PC-3 (cell line): ENCODE measurements at regions not wholly inside any gene's neighbourhood (a gene's known extent, or its start where the extent isn't known, plus 50 kb on each side); places are given as distances from the start of the nearest gene placed in this dataset.

Experiments
- ATAC-seq: fragments of 200-7000 bp; cut with Tn5 transposase; 2 replicates; pipeline ENCODE4 v1.9.1; 2020; ENCODE audit warnings: mild to moderate bottlenecking, moderate library complexity
- BruUV-seq: library from RNA; stranded (reverse); fragments of 400-500 nt; replicated peaks from 2 replicates; lab custom pipeline; 2021; lab: Mats Ljungman, UMichigan
- CTCF ChIA-PET: fragments of 300-600 bp; sonication (Branson Sonifier 250); formaldehyde crosslinking; loops from one replicate; lab custom pipeline; 2022; ENCODE audit warnings: antibody characterized with exemption; lab: Charles Lee
- POLR2A ChIA-PET: fragments of 300-600 bp; sonication (Branson Sonifier 250); formaldehyde crosslinking; loops from one replicate; lab custom pipeline; 2022; ENCODE audit warnings: antibody characterized with exemption; ENCODE audit not compliant: unreplicated experiment; lab: Charles Lee
- DNase-seq: peaks from one replicate; pipeline ENCODE4 v3.0.0-alpha.2; 2015
- H2AFZ ChIP-seq: fragments of 300-600 bp; sonication (generic); 2 replicates; pipeline ENCODE4 v1.6.0; 2016; ENCODE audit warnings: antibody characterized with exemption, low read length
- H3F3A ChIP-seq: fragments of 300-600 bp; sonication (generic); one replicate; pipeline ENCODE4 v1.6.0; 2017; ENCODE audit warnings: antibody characterized with exemption, low read length, control low read depth, mild to moderate bottlenecking; ENCODE audit not compliant: unreplicated experiment
- H3K27ac ChIP-seq: fragments of 300-600 bp; sonication (generic); 2 replicates; pipeline ENCODE4 v1.5.1; 2016; ENCODE audit warnings: mild to moderate bottlenecking, low read length
- H3K27me3 ChIP-seq: fragments of 300-600 bp; sonication (generic); 2 replicates; pipeline ENCODE4 v1.6.1; 2016; ENCODE audit warnings: low read length, mixed read lengths
- H3K36me3 ChIP-seq: fragments of 300-600 bp; sonication (generic); 2 replicates; pipeline ENCODE4 v1.6.1; 2016; ENCODE audit warnings: low read depth, mixed run types, low read length, mixed read lengths
- H3K4me1 ChIP-seq: fragments of 300-600 bp; sonication (generic); 2 replicates; pipeline ENCODE4 v1.5.1; 2016; ENCODE audit warnings: low read length; ENCODE audit not compliant: insufficient read depth
- H3K4me2 ChIP-seq: fragments of 300-600 bp; sonication (generic); 2 replicates; pipeline ENCODE4 v1.6.0; 2016; ENCODE audit warnings: low read length
- H3K4me3 ChIP-seq: fragments of 300-600 bp; sonication (generic); 2 replicates; pipeline ENCODE4 v1.5.1; 2016; ENCODE audit warnings: mild to moderate bottlenecking, low read length, mixed read lengths
- H3K79me2 ChIP-seq: fragments of 300-600 bp; sonication (generic); 2 replicates; pipeline ENCODE4 v1.6.1; 2017; ENCODE audit warnings: low read length, mixed read lengths
- H3K9ac ChIP-seq: fragments of 300-600 bp; sonication (generic); 2 replicates; pipeline ENCODE4 v1.6.0; 2016; ENCODE audit warnings: mild to moderate bottlenecking, low read length
- H3K9me2 ChIP-seq: fragments of 300-600 bp; sonication (generic); replicated peaks from 2 replicates; pipeline ENCODE4 v1.6.1; 2016; ENCODE audit warnings: mixed run types, low read length, mixed read lengths
- H3K9me3 ChIP-seq: fragments of 300-600 bp; sonication (generic); 2 replicates; pipeline ENCODE4 v1.6.1; 2016; ENCODE audit warnings: low read length, mixed read lengths
- H4K20me1 ChIP-seq: fragments of 300-600 bp; sonication (generic); 2 replicates; pipeline ENCODE4 v1.6.1; 2016; ENCODE audit warnings: low read length, mixed read lengths
- CTCF ChIP-seq: fragments of 300-600 bp; sonication (generic); conservative IDR thresholded peaks from 2 replicates; pipeline ENCODE4 v1.5.1; 2017; ENCODE audit warnings: antibody characterized with exemption, low read depth, mild to moderate bottlenecking, low read length
- EZH2 ChIP-seq: fragments of 300-600 bp; sonication (generic); IDR thresholded peaks from one replicate; pipeline ENCODE4 v1.6.1; 2017; ENCODE audit warnings: antibody characterized with exemption, mild to moderate bottlenecking, low read length; ENCODE audit not compliant: unreplicated experiment
- EZH2phosphoT487 ChIP-seq: fragments of 300-600 bp; sonication (generic); IDR thresholded peaks from 2 replicates; pipeline ENCODE4 v1.6.1; 2018; ENCODE audit warnings: mild to moderate bottlenecking, antibody characterized with exemption, low read length, borderline replicate concordance
- intact Hi-C: fragments of 100-400 bp; cut with micrococcal nuclease; formaldehyde crosslinking; loops from 2 replicates; pipeline ENCODE4 v1.9.0; 2023

- POLR2A ChIA-PET = no interaction called here
- DNase-seq (peak; percentile 49), ATAC-seq (peak; percentile 92)
- H3K9me2 ChIP-seq = no peaks in the 10 kb centered on the region
- H3K4me3 ChIP-seq = no peak overlapping the region
- H3K79me2 ChIP-seq = no peaks in the 10 kb centered on the region
- BruUV-seq = no TSS peak
- H3K4me1 ChIP-seq = no peaks in the 10 kb centered on the region
- CTCF ChIA-PET = no interaction called here
- no peak overlapping the region for H3K9ac ChIP-seq
- H3K27me3 ChIP-seq = no peaks in the 10 kb centered on the region
- no peaks in the 10 kb centered on the region for H4K20me1 ChIP-seq
- intact Hi-C loops = no loop called here
- no peaks in the 10 kb centered on the region for H3F3A ChIP-seq
- H3K4me2 ChIP-seq = no peak overlapping the region
- no peak overlapping the region for H3K27ac ChIP-seq
- no peak for TF ChIP-seq CTCF
- TF ChIP-seq EZH2 = no peak
- H3K9me3 ChIP-seq = no peaks in the 10 kb centered on the region
- H3K36me3 ChIP-seq = no peaks in the 10 kb centered on the region
- H2AFZ ChIP-seq = no peak overlapping the region
Measured at GRCh38 chr4:159508917-159509500, 406.1 kb downstream of the RAPGEF2 start.

GRCh38 chr4:159512348-159512747, 409.5 kb downstream of the RAPGEF2 start:
- no peak overlapping the region for H3K9ac ChIP-seq

More at GRCh38 chr4:159512348-159512747, 409.5 kb downstream of the RAPGEF2 start:
- no peak for ATAC-seq
- no peak for DNase-seq
- H3K4me1 ChIP-seq = peaks cover 8% of the 10 kb centered on the region; the same call in 1 of the 2 replicates
- POLR2A ChIA-PET = no interaction called here
- no peaks in the 10 kb centered on the region for H3K79me2 ChIP-seq
- intact Hi-C loops = no loop called here
- H4K20me1 ChIP-seq = no peaks in the 10 kb centered on the region
- CTCF ChIA-PET = no interaction called here
- H3F3A ChIP-seq = no peaks in the 10 kb centered on the region
- no TSS peak for BruUV-seq
- H3K36me3 ChIP-seq = no peaks in the 10 kb centered on the region
- H3K9me3 ChIP-seq = no peaks in the 10 kb centered on the region
- H3K4me2 ChIP-seq = no peak overlapping the region
- H3K27ac ChIP-seq = no peak overlapping the region
- TF ChIP-seq CTCF = no peak
- no peak for TF ChIP-seq EZH2phosphoT487
- no peak for TF ChIP-seq EZH2
- H3K27me3 ChIP-seq = no peaks in the 10 kb centered on the region
- H3K4me3 ChIP-seq = no peak overlapping the region
- H2AFZ ChIP-seq = no peak overlapping the region
- H3K9me2 ChIP-seq = no peaks in the 10 kb centered on the region
